ENCODE measurements at regions not wholly inside any gene's neighbourhood (a gene's known extent, or its start where the extent isn't known, plus 50 kb on each side); places are given as distances from the start of the nearest gene placed in this dataset.
"Not testable (repeated sequence)": the region's sequence is repeated elsewhere in the genome, so short reads cannot be mapped to it uniquely, and the experiment has no call there.

- no peak for DNase-seq (ENCODE audit: low read depth in 2 of 2)
Measured at GRCh38 chr21:14058566-14058965, 152.2 kb downstream of the LIPI start.

- not testable (repeated sequence) for DNase-seq (ENCODE audit: low read depth in 2 of 2)
Measured at GRCh38 chr21:14057841-14058481, 152.8 kb downstream of the LIPI start.

GRCh38 chr21:14057313-14057712, 153.4 kb downstream of the LIPI start:
- DNase-seq (ENCODE audit: low read depth in 2 of 2) = no peak

GRCh38 chr21:14056771-14057191, 154.0 kb downstream of the LIPI start:
- DNase-seq (ENCODE audit: low read depth in 2 of 2) = no peak

- not testable (repeated sequence) for DNase-seq (ENCODE audit: low read depth in 2 of 2)
Measured at GRCh38 chr21:14055746-14056515, 154.8 kb downstream of the LIPI start.

- no peak for DNase-seq (ENCODE audit: low read depth in 2 of 2)
Measured at GRCh38 chr21:14054682-14055081, 156.1 kb downstream of the LIPI start.

GRCh38 chr21:14050121-14050520, 160.6 kb downstream of the LIPI start:
- no peak for DNase-seq (ENCODE audit: low read depth in 2 of 2)

- DNase-seq (ENCODE audit: low read depth in 2 of 2) = no peak
Measured at GRCh38 chr21:14046401-14046800, 164.4 kb downstream of the LIPI start.

GRCh38 chr21:14040386-14040785, 170.4 kb downstream of the LIPI start:
- DNase-seq (ENCODE audit: low read depth in 2 of 2) = no peak

- not testable (repeated sequence) for DNase-seq (ENCODE audit: low read depth in 2 of 2)
Measured at GRCh38 chr21:14028619-14029018, 182.1 kb downstream of the LIPI start.

- DNase-seq (ENCODE audit: low read depth in 2 of 2) = peak; percentile 72 to 74
Measured at GRCh38 chr21:14027235-14027869, 183.4 kb downstream of the LIPI start.

GRCh38 chr21:14020108-14020507, 190.6 kb downstream of the LIPI start:
- not testable (repeated sequence) for DNase-seq (ENCODE audit: low read depth in 2 of 2)

GRCh38 chr21:14015841-14016240, 194.9 kb downstream of the LIPI start:
- not testable (repeated sequence) for DNase-seq (ENCODE audit: low read depth in 2 of 2)

- not testable (repeated sequence) for DNase-seq (ENCODE audit: low read depth in 2 of 2)
Measured at GRCh38 chr21:14013623-14014498, 196.9 kb downstream of the LIPI start.

GRCh38 chr21:14013056-14013603, 197.6 kb downstream of the LIPI start:
- no peak for DNase-seq (ENCODE audit: low read depth in 2 of 2)

- no peak for DNase-seq (ENCODE audit: low read depth in 2 of 2)
Measured at GRCh38 chr21:14012409-14012808, 198.3 kb downstream of the LIPI start.

- not testable (repeated sequence) for DNase-seq (ENCODE audit: low read depth in 2 of 2)
Measured at GRCh38 chr21:14011751-14012150, 199.0 kb downstream of the LIPI start.

GRCh38 chr21:14011149-14011548, 199.6 kb downstream of the LIPI start:
- not testable (repeated sequence) for DNase-seq (ENCODE audit: low read depth in 2 of 2)

GRCh38 chr21:14010729-14011128, 200.0 kb downstream of the LIPI start:
- DNase-seq (ENCODE audit: low read depth in 2 of 2) = no peak

- not testable (repeated sequence) for DNase-seq (ENCODE audit: low read depth in 2 of 2)
Measured at GRCh38 chr21:14009990-14010389, 200.8 kb downstream of the LIPI start.

- not testable (repeated sequence) for DNase-seq (ENCODE audit: low read depth in 2 of 2)
Measured at GRCh38 chr21:14009238-14009981, 201.3 kb downstream of the LIPI start.
